ENCODE measurements at regions not wholly inside any gene's neighbourhood (a gene's known extent, or its start where the extent isn't known, plus 50 kb on each side); places are given as distances from the start of the nearest gene placed in this dataset.

DNA sequence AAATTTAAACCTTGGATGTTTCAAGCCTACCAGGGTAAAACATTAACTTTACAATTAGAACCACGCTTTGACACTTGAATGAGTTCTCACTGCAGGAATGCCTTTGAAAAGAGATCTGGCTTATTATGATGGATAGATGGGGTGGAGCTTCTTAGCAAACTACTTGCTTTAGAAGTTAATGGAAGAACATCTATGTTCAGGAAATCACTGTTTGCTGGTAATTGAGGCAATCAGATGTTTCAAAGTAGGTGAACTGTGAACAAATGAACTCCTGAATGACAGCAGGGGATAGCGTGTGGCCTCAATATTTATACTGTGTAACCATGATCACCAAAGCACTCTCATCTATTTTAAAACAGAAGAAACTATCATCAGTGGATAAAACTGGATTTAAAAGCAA, 383.6 kb downstream of the PIK3C3 start:
- Histone ChIP-seq H3K9me3 (no peaks in the 10 kb centered on the region), H3K9ac (ENCODE audit: low read depth in 2 of 2, low read length in 2 of 2) (no peak overlapping the region), H3K4me3 (no peak overlapping the region), H3K27ac (no peak overlapping the region), H3K36me3 (no peaks in the 10 kb centered on the region), H3K27me3 (no peaks in the 10 kb centered on the region), H3K4me1 (no peaks in the 10 kb centered on the region)
- intact Hi-C loops (cut with DNase I): no loop called here
- TF ChIP-seq, protein P1, sequence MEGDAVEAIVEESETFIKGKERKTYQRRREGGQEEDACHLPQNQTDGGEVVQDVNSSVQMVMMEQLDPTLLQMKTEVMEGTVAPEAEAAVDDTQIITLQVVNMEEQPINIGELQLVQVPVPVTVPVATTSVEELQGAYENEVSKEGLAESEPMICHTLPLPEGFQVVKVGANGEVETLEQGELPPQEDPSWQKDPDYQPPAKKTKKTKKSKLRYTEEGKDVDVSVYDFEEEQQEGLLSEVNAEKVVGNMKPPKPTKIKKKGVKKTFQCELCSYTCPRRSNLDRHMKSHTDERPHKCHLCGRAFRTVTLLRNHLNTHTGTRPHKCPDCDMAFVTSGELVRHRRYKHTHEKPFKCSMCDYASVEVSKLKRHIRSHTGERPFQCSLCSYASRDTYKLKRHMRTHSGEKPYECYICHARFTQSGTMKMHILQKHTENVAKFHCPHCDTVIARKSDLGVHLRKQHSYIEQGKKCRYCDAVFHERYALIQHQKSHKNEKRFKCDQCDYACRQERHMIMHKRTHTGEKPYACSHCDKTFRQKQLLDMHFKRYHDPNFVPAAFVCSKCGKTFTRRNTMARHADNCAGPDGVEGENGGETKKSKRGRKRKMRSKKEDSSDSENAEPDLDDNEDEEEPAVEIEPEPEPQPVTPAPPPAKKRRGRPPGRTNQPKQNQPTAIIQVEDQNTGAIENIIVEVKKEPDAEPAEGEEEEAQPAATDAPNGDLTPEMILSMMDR (IDR thresholded peaks at IDR 0.05): no peak
- no peak for DNase-seq

DNA sequence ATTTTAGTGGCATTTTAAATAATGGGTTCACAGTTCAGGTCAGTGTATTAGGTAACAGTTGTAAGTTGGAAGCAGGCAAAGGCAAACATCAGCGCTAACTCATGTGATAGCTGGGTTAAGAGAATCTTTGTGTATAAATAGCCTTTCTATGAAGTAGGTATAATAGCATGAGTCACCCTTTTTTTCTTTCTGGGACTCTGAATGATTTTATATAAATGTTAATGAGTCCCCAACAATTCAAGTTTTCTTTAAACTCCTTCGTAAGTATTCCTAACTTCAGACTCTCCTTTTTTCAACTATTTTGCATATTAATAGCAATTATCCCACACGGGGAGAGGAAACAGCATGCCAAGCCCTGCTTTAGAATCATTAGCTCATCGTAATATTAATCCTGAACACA, 384.3 kb downstream of the PIK3C3 start:
- H3K27me3 ChIP-seq: no peaks in the 10 kb centered on the region
- DNase-seq: no peak
- H3K27ac ChIP-seq: no peak overlapping the region
- TF ChIP-seq, protein P1 (IDR thresholded peaks at IDR 0.05): no peak
- H3K9me3 ChIP-seq: no peaks in the 10 kb centered on the region
- intact Hi-C loops (cut with DNase I): no loop called here
- H3K4me3 ChIP-seq: no peak overlapping the region
- H3K4me1 ChIP-seq: no peaks in the 10 kb centered on the region
- no peak overlapping the region for H3K9ac ChIP-seq (ENCODE audit: low read depth in 2 of 2, low read length in 2 of 2)
- H3K36me3 ChIP-seq: no peaks in the 10 kb centered on the region

DNA sequence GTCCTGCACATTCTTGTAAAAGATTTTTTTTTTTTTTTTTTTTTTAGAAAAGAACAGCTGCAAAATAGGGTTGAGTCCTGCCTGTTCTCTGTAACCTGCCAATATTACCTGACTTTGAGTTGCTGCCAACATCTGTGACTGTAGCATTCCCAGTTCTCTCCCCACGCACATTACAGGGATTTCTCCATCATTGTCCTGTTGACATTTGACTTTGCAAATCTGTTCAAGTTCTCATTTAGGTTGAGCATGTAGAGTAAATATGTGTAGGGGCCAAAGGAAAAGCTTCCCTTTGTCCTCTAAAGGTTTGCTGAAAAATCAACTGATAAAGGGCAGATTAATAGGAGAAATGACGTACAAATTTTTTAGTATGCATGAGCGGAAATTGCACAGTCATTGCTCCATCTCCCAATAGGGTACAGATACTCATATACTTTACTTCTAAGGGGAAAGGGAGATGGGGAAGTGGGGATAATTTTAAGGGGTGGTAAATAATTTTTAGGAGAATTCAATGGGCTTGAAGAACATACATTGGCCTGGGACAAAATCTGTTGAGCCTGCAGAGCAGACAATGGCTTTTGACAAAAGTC, 385.5 kb downstream of the PIK3C3 start:
- TF ChIP-seq, protein P1 (IDR thresholded peaks at IDR 0.05): no peak
- no peaks in the 10 kb centered on the region for H3K9me3 ChIP-seq
- no peaks in the 10 kb centered on the region for H3K27me3 ChIP-seq
- no peaks in the 10 kb centered on the region for H3K36me3 ChIP-seq
- no peak overlapping the region for H3K9ac ChIP-seq (ENCODE audit: low read depth in 2 of 2, low read length in 2 of 2)
- intact Hi-C loops (cut with DNase I): no loop called here
- DNase-seq: no peak
- H3K27ac ChIP-seq: no peak overlapping the region
- H3K4me3 ChIP-seq: no peak overlapping the region
- no peaks in the 10 kb centered on the region for H3K4me1 ChIP-seq

DNA sequence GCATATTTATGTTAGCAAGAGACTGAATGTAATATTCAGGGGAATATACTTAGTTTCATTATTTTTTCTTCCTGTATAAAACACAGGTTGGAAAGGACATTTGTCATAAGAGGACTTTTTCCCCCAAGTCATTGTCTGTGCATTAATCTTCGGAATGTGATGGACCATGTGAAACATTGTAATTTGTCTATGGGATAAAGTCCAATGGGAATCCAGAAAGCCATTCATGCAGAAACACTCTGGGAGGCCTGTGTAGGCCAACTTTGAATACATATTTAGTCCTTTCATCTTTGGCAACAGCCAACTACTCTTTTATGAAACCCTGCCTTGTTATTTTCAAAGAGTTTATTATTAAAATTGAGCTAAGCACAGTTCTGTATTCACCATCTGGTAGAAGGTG, 386.4 kb downstream of the PIK3C3 start:
- Histone ChIP-seq H3K9me3 (no peaks in the 10 kb centered on the region), H3K27me3 (no peaks in the 10 kb centered on the region), H3K9ac (ENCODE audit: low read depth in 2 of 2, low read length in 2 of 2) (no peak overlapping the region), H3K4me1 (no peaks in the 10 kb centered on the region), H3K4me3 (no peak overlapping the region), H3K27ac (no peak overlapping the region), H3K36me3 (no peaks in the 10 kb centered on the region)
- intact Hi-C loops (cut with DNase I): no loop called here
- no peak for DNase-seq
- TF ChIP-seq, protein P1 (IDR thresholded peaks at IDR 0.05): no peak

DNA sequence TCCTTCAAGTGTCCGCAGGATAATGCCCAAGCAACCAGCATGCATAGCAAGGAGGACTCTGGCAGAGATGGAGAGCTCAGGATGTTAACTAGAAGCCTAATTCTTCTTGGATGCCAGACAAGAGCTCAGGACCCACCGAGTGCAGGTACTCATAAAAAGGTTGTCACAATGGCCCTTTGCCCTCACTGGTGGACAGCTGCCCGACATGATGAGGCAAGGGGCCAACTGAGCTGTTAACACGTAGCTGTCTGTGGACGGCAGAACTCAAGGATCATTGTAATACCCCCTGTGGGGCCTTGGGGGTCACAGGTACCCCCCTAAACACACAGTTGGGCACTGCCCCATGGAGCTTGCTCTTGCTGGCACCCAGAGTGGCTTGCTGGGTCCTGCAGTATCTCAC, 393.7 kb downstream of the PIK3C3 start:
- TF ChIP-seq, protein P1 (IDR thresholded peaks at IDR 0.05): no peak
- H3K4me3 ChIP-seq: no peak overlapping the region
- intact Hi-C loops (cut with DNase I): no loop called here

More for the DNA sequence above, 393.7 kb downstream of the PIK3C3 start:
- H3K9ac ChIP-seq (ENCODE audit: low read depth in 2 of 2, low read length in 2 of 2): no peak overlapping the region
- no peak overlapping the region for H3K27ac ChIP-seq
- no peaks in the 10 kb centered on the region for H3K36me3 ChIP-seq
- H3K4me1 ChIP-seq: no peaks in the 10 kb centered on the region
- no peaks in the 10 kb centered on the region for H3K27me3 ChIP-seq
- DNase-seq: no peak
- H3K9me3 ChIP-seq: no peaks in the 10 kb centered on the region
